ENCODE measurements at regions not wholly inside any gene's neighbourhood (a gene's known extent, or its start where the extent isn't known, plus 50 kb on each side); places are given as distances from the start of the nearest gene placed in this dataset.
A peak's percentile ranks its signal among the peaks of the same experiment; 100 is the strongest.

DNA sequence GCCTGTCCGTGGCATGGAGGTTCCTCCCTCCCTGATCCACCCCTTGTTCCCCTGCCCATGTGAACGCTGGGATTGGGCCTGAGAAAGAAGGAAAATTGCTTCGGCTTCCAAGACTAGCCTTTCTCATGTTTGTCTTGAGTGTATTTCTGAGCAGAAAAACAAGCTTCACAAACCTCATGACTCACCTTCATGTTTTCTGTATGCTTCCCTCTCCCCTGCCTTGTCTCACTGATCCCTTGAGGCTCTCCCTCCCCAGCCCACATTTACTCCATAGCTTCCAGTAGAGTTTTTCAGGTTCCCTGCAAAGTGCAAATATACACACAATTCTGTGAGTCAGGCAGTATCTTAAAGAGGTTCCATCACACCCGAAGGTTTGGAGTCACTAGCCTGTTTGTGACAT, 572.4 kb downstream of the UQCRFS1 start:
- peaks cover 2% of the 10 kb centered on the region for H3K27me3 Mint-ChIP-seq (ENCODE audit: low read depth)
- no peak overlapping the region for H3K27ac Mint-ChIP-seq (ENCODE audit: unreplicated experiment)
- no peak for DNase-seq (ENCODE audit: low read depth, low spot score)
- no peaks in the 10 kb centered on the region for H3K36me3 Mint-ChIP-seq (ENCODE audit: low read depth)
- TF ChIP-seq, protein P1, sequence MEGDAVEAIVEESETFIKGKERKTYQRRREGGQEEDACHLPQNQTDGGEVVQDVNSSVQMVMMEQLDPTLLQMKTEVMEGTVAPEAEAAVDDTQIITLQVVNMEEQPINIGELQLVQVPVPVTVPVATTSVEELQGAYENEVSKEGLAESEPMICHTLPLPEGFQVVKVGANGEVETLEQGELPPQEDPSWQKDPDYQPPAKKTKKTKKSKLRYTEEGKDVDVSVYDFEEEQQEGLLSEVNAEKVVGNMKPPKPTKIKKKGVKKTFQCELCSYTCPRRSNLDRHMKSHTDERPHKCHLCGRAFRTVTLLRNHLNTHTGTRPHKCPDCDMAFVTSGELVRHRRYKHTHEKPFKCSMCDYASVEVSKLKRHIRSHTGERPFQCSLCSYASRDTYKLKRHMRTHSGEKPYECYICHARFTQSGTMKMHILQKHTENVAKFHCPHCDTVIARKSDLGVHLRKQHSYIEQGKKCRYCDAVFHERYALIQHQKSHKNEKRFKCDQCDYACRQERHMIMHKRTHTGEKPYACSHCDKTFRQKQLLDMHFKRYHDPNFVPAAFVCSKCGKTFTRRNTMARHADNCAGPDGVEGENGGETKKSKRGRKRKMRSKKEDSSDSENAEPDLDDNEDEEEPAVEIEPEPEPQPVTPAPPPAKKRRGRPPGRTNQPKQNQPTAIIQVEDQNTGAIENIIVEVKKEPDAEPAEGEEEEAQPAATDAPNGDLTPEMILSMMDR (conservative IDR thresholded peaks at IDR 0.05): no peak
- no peaks in the 10 kb centered on the region for H3K9me3 Mint-ChIP-seq
- H3K4me1 Mint-ChIP-seq: peaks cover 5% of the 10 kb centered on the region
- no peak overlapping the region for H3K4me3 Mint-ChIP-seq

DNA sequence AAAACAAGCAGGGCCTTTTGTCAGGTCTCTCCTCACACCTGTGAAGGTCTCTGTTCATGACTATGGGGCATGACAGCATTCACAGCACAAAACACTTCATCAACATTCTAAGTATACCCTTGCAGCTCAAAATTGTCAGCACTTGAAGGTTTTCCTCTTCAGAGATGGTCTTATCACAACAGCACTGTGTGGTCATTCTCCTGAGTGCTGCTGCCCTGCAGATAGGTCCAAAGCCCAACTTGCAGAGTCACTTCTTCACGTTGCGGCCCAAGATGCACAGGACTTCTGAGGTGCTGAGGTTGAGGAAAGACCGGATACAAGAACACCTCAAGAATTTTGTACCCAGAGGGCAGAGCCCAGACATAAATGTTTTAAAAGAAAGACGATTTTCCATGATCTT, 574.5 kb downstream of the UQCRFS1 start:
- H3K27me3 Mint-ChIP-seq (ENCODE audit: low read depth): peaks cover 2% of the 10 kb centered on the region
- H3K4me1 Mint-ChIP-seq: no peaks in the 10 kb centered on the region
- H3K4me3 Mint-ChIP-seq: no peak overlapping the region
- no peaks in the 10 kb centered on the region for H3K36me3 Mint-ChIP-seq (ENCODE audit: low read depth)
- H3K27ac Mint-ChIP-seq (ENCODE audit: unreplicated experiment): no peak overlapping the region
- TF ChIP-seq, protein P1 (conservative IDR thresholded peaks at IDR 0.05): no peak
- H3K9me3 Mint-ChIP-seq: no peaks in the 10 kb centered on the region
- DNase-seq (ENCODE audit: low read depth, low spot score): no peak

DNA sequence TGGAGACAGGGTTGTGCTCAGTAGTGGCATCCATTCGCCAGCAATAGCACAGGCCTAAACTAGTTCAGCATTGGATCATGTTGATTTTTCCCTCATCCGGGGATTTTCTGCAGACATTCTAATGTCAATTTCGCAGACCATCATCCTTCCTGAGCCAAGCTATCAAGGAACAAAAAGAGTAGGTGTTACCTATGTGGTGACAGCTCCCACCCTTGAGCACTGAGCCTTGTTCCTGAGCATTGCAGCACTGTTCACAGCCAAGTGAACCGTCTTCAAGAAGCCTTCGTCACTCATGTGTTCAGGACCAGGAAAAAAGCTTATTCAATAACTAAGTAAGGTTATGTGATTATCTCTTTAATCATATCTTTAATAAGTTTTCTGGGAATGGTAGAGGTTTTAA, 576.2 kb downstream of the UQCRFS1 start:
- no peaks in the 10 kb centered on the region for H3K36me3 Mint-ChIP-seq (ENCODE audit: low read depth)
- no peaks in the 10 kb centered on the region for H3K9me3 Mint-ChIP-seq
- no peak for DNase-seq (ENCODE audit: low read depth, low spot score)
- H3K27me3 Mint-ChIP-seq (ENCODE audit: low read depth): peaks cover 2% of the 10 kb centered on the region
- no peak overlapping the region for H3K27ac Mint-ChIP-seq (ENCODE audit: unreplicated experiment)
- H3K4me3 Mint-ChIP-seq: no peak overlapping the region
- H3K4me1 Mint-ChIP-seq: no peaks in the 10 kb centered on the region
- TF ChIP-seq, protein P1 (conservative IDR thresholded peaks at IDR 0.05): no peak

DNA sequence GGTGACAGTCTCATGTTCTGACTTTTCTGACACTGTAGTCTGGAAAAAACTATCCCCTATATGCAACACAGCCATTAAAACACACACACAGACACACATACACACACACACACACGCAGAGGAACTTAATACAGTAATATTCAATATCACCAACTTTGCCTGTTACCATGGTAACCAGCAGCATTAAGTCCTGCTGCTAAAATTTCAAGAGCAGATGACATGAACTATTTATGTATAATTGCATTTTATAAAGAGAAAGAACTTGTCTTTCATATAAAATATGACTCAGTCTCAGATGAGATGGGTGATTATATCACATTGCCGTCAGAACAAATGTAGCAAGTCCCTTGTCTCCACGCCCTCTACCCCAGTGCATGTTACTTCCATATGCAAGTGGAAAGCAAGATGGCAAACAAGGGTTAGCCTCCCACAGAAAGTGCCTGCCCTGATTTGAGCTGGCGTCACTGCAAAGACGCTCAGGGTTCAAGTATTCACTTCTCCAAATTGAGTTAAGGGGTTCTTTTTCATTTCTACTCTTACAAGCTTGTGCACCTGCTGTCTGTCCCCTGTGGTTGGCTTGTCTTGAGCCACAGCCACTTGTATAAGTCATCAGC, 576.8 kb downstream of the UQCRFS1 start:
- Mint-ChIP-seq H3K9me3 (no peaks in the 10 kb centered on the region), H3K27ac (ENCODE audit: unreplicated experiment) (no peak overlapping the region), H3K4me1 (no peaks in the 10 kb centered on the region), H3K36me3 (ENCODE audit: low read depth) (no peaks in the 10 kb centered on the region), H3K4me3 (no peak overlapping the region), H3K27me3 (ENCODE audit: low read depth) (peaks cover 2% of the 10 kb centered on the region)
- DNase-seq (ENCODE audit: low read depth, low spot score): no peak
- TF ChIP-seq, protein P1 (conservative IDR thresholded peaks at IDR 0.05): no peak

DNA sequence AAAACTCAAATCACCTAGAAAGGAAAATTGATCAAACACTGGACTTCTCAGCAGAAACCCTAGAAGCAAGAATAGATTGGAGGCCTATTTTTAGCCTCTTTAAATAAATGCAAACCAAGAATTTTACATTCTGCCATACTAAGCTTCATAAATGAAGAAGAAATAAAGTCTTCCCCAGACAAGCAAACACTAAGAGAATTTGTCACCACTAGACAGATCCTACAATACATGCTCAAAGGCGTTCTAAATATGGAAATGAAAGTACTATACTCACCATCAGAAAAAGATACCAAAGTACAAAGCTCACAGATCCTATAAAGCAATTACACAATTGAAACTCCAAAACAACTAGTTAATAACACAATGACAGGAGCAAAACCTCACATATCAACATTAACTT, 578.1 kb downstream of the UQCRFS1 start:
- Mint-ChIP-seq H3K36me3 (ENCODE audit: low read depth) (no peaks in the 10 kb centered on the region), H3K4me3 (no peak overlapping the region), H3K27me3 (ENCODE audit: low read depth) (peaks cover 2% of the 10 kb centered on the region), H3K27ac (ENCODE audit: unreplicated experiment) (no peak overlapping the region), H3K9me3 (no peaks in the 10 kb centered on the region), H3K4me1 (no peaks in the 10 kb centered on the region)
- no peak for DNase-seq (ENCODE audit: low read depth, low spot score)
- TF ChIP-seq, protein P1 (conservative IDR thresholded peaks at IDR 0.05): no peak

DNA sequence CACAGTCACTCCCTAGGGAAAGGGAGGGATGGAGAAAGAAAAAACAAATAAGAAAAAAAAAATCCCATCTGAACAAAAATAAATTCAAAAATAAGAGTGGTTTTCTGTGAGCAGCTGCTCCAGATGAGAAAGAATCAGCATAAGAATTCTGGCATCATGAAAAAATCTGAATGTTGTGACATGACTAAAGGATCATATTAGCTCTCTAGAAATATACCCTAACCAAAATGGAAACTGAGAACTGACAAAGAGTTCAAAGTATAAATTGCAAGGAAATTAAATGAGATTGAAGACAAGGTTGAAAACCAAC, 579.0 kb downstream of the UQCRFS1 start:
- DNase-seq (ENCODE audit: low read depth, low spot score): no peak
- TF ChIP-seq, protein P1 (conservative IDR thresholded peaks at IDR 0.05): peak; percentile 4
- Mint-ChIP-seq H3K36me3 (ENCODE audit: low read depth) (no peaks in the 10 kb centered on the region), H3K27me3 (ENCODE audit: low read depth) (peaks cover 2% of the 10 kb centered on the region), H3K4me1 (no peaks in the 10 kb centered on the region), H3K4me3 (no peak overlapping the region), H3K9me3 (no peaks in the 10 kb centered on the region), H3K27ac (ENCODE audit: unreplicated experiment) (no peak overlapping the region)
